GM21786 (cell line): ENCODE measurements at regions not wholly inside any gene's neighbourhood (a gene's known extent, or its start where the extent isn't known, plus 50 kb on each side); places are given as distances from the start of the nearest gene placed in this dataset.

Experiments used
- ATAC-seq: cut with Tn5 transposase; IDR thresholded peaks from one replicate; pipeline ENCODE4 v1.9.1; 2021; ENCODE audit not compliant: unreplicated experiment

DNA sequence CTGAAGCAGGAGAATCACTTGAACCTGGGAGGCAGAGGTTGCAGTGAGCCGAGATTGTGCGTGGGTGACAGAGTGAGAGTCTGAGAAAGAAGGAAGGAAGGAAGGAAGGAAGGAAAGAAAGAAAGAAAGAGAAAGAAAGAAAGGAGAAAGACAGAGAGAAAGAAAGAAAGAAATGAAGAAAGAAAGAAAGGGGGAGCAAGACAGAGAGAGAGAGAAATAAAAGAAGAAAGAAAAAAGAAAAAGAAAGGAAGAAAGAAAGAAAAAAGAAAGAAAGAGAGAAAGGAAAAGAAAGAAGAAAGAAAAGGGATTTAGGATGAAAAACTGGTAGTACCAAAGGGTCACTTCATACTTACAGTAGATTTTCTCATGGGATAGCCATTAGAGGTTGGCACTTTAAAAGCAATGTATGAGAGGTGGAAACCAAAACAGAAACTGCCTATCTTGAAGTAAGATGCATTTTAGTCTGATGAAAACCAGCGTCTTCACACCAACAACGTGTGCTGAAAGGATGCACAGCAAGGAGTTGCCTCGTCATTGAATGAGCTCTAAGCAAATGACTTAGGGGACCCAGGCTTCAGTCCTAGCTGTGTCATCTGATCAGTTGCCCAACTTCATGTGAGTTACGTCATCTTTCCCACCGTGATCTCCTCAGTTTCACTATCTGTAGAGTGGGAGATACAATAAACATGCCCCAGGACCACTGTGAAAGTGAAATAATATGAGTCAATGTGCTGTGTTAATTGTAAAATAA, 133.9 kb upstream of the NEDD9 start:
- ATAC-seq, result peak; percentile 66

- no peak for ATAC-seq
These were observed 132.5 kb upstream of the NEDD9 start for GRCh38 chr6:11364971-11365397.

GRCh38 chr6:11363881-11364576, 131.6 kb upstream of the NEDD9 start:
- no peak for ATAC-seq

DNA sequence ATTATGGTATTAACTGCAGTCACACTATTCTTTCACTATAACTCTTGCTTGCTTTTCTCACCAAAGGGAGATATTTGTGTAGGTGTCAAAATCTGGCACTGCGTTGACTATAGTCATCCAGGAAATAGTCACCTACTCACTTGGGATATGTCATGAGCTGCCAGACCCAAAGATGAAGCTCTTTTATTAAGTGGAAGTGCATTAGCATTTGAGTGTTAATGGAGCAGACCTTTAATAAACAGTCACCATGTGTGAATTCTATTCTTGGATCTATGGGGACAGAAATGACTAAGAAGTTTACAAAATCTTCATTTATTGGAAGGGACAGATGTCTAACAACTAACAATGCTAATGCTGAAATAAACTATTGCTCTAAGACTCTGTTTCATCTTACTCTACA, 130.1 kb upstream of the NEDD9 start:
- no peak for ATAC-seq

GRCh38 chr6:11358904-11359830, 126.7 kb upstream of the NEDD9 start:
- ATAC-seq, result no peak

GRCh38 chr6:11357285-11357684, 124.8 kb upstream of the NEDD9 start:
- no peak for ATAC-seq

- ATAC-seq, result no peak
These were observed 124.1 kb upstream of the NEDD9 start for GRCh38 chr6:11356404-11357155.

DNA sequence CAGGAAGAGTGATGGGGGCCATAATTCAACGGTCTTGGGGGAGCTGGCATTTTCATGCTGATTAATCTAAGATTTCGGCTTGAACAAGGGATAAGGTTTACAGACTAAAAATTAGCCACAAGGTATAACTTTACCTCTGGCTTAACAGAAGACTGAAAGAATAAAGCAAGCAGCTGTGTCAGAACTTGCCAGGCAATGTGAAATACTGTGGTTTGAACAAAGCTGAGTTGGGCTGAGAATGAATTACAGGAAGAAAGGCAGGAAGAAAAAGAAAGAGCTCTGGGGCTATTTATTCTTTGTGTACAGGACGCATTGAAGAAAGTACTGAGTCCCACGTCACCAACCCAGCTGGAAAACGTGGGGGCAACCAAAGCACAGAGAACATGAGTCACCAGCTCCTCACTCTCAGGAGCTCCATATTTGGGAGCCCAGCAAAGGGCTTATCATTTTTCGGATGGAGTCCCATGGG, 121.5 kb upstream of the NEDD9 start:
- peak; percentile 46 for ATAC-seq

DNA sequence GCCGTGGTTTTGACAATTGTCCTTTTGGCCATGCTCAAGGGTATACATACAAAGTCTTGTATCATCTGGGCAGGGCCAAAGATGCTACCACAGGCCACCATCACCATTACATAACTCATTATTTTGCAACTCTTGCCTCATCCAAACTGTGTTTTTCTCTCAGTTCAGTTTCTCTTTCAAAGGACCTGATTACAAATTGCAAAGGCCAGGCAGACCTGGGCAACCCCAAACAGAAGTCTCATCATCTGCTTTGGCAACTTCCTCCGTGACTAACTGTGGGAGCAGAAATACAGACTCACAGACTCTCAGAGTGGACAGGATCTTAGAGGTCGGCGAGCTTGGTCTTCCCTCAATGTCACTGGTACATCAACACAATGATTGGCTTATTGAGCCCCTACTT, 117.8 kb upstream of the NEDD9 start:
- ATAC-seq, result no peak

GRCh38 chr6:11349880-11350279, 117.4 kb upstream of the NEDD9 start:
- no peak for ATAC-seq

DNA sequence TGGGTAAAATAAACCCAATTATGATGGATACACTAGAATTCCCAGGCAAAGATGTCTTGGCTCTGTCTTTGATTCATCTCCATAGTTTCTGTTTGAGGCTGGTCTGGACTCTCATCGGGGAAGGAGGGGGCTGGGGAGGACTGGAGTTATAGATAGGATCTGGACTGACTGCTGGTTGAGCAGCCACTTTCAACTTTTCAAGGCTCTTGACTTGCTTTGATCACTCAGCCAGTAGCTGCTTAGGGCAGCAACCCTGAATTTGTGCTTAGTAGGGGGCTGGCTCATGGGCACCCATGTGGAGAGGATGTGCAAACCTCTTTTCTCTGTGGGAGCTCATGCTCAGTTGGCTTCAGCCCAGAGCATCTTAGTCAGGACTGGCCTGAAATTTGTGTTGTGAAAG, 114.0 kb upstream of the NEDD9 start:
- peak; percentile 61 for ATAC-seq

- no peak for ATAC-seq
These were observed 113.1 kb upstream of the NEDD9 start for GRCh38 chr6:11345536-11345935.

- no peak for ATAC-seq
These were observed 111.7 kb upstream of the NEDD9 start for GRCh38 chr6:11343963-11344723.

DNA sequence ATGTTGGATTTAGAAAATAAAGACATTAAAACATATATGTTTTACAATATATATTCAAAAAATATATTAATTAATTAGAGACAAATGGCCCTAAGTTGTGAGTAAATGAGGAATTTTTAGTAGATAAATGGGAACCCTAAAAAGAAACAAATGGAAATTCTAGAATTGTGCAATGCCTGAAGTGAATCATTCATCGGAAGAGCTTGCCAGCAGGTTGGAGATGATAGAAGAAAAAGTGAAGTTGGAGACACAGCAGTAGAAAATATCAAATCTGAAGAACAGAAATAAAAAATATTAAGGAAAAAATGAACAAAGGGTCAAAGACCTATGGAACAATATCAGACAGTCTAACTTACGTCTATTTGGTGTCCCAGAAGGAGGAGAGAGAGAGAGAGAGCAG, 109.4 kb upstream of the NEDD9 start:
- ATAC-seq, result no peak

GRCh38 chr6:11341303-11341702, 108.8 kb upstream of the NEDD9 start:
- no peak for ATAC-seq

DNA sequence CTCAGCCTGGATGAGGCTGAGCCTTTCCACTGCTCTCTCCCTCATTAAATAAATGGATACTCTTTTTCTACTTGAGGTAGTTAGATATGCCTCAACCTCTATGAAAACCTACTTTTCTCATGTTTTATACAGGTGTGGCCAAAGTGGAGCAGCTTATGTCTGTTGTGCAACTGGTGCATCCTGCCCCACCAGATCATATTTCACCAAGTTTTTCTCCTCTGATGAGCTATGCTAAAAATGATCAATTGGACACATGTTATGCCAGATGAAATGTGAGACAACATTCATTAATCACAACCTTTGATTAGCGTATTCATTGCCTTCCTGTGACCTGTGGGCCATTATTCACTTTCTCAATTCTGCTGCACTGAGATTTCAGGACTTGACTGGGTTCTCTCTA, 106.9 kb upstream of the NEDD9 start:
- ATAC-seq, result no peak

- ATAC-seq, result no peak
These were observed 104.8 kb upstream of the NEDD9 start for GRCh38 chr6:11337306-11337705.

DNA sequence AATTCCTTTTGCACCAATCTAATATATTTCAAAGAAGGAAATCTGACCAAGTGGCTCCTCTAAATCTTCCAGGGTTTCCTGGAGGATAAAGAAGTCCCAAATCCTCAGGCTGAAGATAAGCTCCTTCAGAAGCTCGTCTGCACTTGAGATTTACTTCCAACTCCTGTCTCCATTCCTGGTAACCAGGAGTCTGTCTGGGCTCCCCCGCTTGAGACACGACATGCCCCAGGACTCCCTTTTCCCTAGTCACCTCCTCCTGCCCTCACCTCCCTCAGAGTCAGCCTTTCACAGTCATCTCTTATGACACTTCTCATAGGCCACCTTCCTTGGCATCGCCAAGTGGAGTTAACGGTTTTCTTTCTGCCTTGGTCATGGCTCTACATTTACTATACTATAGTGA, 103.4 kb upstream of the NEDD9 start:
- ATAC-seq, result no peak

DNA sequence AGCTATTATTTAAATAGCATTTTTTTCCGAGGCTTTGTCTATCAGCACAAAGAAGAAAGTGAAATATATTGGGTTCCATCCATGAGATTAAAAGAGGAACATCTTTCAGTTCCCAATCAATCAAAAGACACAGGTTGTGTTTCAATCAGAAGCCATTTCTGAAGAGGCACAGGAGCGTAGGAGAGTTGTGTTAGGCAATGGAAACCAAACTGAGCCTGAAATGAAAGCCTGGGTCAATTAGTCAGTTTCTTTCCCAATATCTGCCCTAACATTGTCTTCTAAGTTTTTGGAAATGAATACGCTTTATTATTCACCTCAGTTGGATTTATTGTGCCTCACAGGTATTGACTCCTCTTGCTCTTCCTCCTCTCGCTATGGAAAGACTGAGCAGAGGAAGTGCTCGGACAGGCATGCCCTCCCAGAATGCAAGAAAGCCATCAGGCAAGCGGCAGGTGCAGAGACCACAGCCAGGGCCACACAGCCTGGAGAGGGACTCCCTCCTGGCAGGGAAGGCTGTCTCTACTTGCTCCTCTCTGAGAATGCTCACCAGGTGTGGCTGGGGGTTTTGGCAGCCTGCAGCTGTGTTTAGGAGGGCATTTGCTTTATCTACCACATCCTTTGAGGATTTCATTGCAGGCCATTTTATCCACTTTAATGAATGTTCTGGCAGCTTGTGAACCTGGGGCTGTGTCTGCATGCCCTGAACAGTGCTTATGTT, 100.8 kb upstream of the NEDD9 start:
- ATAC-seq, result peak; percentile 60
